GM12891 (cell line): ENCODE measurements at regions not wholly inside any gene's neighbourhood (a gene's known extent, or its start where the extent isn't known, plus 50 kb on each side); places are given as distances from the start of the nearest gene placed in this dataset.

Experiments
- POLR2A ChIP-seq: IDR thresholded peaks from 2 replicates; pipeline ENCODE4 v1.6.1; 2011; ENCODE audit warnings: low read depth, low read length, control low read depth
- POLR2AphosphoS5 ChIP-seq: IDR thresholded peaks from 2 replicates; pipeline ENCODE4 v1.6.1; 2011; ENCODE audit warnings: low read depth, low read length, control low read depth
- TAF1 ChIP-seq: IDR thresholded peaks from 2 replicates; pipeline ENCODE4 v1.6.1; 2011; ENCODE audit warnings: low read depth, low read length, control low read depth

GRCh38 chr13:87122551-87122950 lies 548.6 kb upstream of the SLITRK5 start:
- TF ChIP-seq POLR2AphosphoS5 (no peak), POLR2A (no peak), TAF1 (no peak)
